Activated T-cell treated with anti-CD3 and anti-CD28 coated beads for 48 hours (primary cell): ENCODE measurements at regions not wholly inside any gene's neighbourhood (a gene's known extent, or its start where the extent isn't known, plus 50 kb on each side); places are given as distances from the start of the nearest gene placed in this dataset.
"Not testable (repeated sequence)": the region's sequence is repeated elsewhere in the genome, so short reads cannot be mapped to it uniquely, and the experiment has no call there.

Experiments
- DNase-seq: peaks from one replicate; pipeline ENCODE4 v3.0.0-alpha.2; 2020; ENCODE audit warnings: low read depth

GRCh38 chr14:106809615-106810014 is 1283.2 kb downstream of the TMEM121 start:
- DNase-seq: no peak

DNA sequence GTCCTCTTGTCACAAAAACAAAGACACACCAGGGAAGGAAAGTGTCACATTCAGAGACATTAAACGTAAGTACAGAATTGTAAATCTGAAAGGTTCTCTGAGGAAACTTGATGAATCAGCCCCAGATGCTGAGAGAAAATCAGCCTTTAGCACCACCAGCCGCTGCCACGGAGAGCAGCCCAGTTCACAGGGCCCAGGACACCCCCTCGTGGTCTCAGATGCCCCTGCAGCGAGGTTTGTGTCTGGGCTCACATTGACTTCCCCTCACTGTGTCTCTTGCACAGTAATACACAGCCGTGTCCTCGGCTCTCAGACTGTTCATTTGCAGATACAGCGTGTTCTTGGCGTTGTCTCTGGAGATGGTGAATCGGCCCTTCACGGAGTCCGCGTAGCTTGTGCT is 1283.8 kb downstream of the TMEM121 start:
- not testable (repeated sequence) for DNase-seq

GRCh38 chr14:106811162-106811561 is 1284.8 kb downstream of the TMEM121 start:
- DNase-seq: no peak

DNA sequence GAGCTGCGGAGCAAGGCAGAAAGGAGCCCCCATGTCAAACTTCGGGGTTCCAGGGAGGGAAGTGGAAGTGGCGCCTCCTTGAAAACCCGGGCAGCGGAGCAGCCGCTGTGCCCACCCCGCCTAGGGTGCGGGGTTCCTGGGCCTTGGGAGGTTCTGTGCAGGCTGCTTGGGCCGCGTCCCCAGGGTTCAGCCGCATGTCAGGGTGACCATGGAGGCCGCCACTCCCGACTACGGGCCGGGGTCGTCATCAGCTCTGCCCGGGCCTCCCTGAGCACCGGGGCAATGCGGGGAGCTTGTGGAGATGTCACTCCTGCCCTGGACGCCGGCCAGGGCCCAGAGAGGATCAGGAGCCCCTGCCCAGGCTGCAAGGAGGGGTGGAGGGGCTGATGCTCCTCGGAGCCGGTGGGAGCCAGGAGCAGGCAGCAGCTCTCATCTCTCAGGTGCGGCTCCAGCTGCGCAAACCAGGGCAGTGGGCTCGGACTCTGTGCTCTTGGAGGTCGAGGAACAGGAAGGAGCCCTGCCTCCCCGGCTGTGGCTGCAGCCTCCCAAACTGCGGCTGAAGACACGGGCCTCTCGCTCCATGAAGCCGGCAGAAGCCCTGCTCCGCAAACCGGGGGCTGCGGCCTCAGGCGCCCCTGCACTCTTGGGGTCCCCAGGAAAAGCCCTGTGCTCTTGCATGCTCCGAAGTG is 1286.5 kb downstream of the TMEM121 start:
- DNase-seq: no peak

GRCh38 chr14:106813477-106813823 is 1287.1 kb downstream of the TMEM121 start:
- no peak for DNase-seq

- DNase-seq: no peak
These were observed 1293.7 kb downstream of the TMEM121 start for GRCh38 chr14:106820119-106820518.

- DNase-seq: no peak
These were observed 1294.7 kb downstream of the TMEM121 start for GRCh38 chr14:106821119-106821518.

DNA sequence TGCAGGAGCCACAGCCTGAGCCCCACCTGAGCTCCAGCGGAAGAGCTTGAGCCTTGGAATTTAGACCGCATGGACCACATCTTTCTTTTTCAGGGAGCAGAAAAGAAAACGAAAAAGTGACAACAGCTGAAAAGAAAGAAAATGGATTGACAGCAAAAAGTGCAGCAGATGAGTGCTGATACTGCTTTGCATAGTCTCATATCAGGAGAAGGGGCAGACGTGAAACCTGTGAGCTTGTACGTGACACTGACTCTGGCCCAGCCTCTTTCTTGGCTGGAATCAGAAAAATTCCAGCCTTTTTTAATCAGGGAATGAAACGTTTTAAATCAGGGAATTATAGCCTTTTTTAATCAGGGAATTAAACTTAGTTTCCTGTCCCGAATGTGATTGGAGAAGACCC is 1296.5 kb downstream of the TMEM121 start:
- no peak for DNase-seq

- DNase-seq: no peak
These were observed 1297.2 kb downstream of the TMEM121 start for GRCh38 chr14:106823552-106823951.

DNA sequence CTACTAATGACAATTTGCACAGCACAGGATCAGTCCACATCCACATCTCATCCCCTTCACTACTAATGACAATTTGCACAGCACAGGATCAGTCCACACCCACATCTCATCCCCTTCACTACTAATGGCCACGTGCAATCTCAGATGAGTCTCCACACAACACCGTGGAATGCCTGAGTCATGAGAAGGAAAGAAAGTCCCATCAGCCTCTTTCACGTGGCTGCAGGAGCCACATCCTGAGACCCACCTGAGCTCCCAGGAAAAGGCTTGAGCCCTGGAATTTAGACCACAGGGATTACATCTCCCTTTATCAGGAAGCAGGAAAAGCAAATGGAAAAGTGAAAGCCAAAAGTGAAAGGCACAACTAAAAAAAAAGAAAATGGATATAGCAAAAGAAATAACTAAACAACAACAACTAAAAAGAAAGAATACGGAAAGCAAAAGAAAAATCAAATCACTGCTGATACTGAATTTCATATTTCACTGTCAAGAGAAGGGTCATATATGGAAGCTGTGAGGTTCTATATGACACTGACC is 1300.5 kb downstream of the TMEM121 start:
- no peak for DNase-seq

- DNase-seq: peak; percentile 78
These were observed 1304.9 kb downstream of the TMEM121 start for GRCh38 chr14:106831322-106831720.

DNA sequence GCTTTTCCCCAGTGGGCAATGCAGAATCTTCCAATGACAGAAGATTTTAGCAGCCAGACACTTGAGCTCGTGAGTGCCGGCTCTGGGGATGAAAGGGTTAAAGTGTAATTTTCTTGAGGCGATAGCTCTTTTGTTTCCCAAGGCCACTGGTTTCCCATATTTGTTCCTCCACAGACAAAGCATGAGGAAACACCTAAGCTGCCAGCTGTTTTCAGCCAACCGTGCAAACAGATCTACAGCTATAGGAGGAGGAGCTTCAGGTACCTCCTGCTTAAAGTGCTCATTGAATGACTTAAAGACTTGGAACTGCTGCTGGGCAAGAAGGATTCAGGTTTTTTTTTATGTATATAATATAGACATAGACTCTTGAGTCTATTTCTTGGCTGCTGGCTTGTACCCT is 1311.5 kb downstream of the TMEM121 start:
- no peak for DNase-seq

DNA sequence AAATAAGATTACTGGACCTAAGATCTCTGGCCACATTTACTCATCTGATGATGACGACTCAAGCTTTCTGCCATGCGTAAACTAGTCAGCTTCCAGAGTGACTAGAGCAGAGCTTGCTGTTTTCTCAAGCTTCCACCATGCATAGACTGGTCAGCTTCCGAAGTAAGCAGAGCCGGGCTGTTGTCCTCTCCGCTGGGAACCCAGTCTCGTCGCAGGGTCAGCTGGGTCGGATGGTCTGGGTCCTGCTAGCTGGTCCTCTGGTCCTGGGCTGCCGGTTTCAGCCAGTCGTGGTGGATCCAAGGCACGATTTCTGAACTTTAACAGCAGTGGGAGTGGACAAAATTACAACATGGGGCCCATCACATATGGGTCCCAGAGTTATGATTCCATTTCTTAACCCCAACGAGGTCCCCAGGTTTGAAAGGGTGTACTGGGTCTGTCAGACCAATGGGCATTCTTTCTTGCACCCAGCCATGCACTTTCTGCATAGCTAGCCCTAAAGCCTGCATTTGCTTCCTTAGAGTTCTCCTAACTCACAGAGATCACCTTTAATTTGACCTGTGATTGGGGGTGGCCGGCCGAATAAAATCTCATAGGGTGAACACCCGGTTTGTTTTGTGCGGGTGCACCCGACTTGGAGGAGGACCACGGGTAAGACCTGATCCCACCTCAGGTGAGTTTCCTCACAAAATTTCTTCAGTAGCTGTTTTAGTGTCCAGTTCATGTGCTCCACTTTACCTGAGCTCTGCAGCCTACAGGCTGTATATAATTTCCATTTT is 1312.8 kb downstream of the TMEM121 start:
- no peak for DNase-seq

GRCh38 chr14:106840258-106840657 is 1313.9 kb downstream of the TMEM121 start:
- no peak for DNase-seq

DNA sequence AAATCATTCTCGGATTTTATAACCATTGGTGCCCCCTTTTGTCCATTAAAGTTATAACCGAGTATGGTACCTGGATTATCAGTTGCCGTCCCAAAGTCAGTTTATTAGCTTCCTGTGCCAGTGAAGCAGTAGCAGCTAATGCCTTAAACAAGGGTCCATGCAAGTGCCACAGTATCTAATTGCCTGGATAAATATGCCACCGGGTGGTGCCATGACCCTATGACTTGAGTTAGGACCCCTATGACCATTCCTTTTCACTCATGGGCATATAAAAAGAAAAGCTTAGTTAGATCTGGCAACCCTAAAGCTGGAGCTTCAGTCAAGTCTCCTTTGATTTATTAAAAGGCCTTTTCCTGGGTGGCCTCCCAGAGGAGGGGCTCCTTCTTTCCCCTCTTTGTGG is 1314.6 kb downstream of the TMEM121 start:
- DNase-seq: no peak

DNA sequence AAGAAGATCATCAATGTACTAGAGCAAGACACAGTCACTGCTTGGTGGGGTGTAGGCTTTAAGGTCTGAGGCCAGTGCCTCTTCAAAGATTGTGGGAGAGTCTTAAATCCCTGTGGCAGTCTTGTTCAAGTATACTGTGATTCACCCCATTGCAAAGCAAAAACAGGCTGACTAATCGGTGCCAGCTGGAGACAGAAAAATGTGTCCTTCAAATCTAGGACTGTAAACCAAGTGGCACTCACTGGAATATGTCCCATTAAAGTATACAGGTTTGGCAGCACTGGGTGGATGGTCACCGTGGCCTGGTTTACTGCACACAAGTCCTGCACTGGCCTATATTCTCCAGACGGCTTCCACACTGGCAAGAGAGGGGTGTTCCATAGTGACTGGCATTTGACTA is 1315.3 kb downstream of the TMEM121 start:
- no peak for DNase-seq

- DNase-seq: no peak
These were observed 1316.3 kb downstream of the TMEM121 start for GRCh38 chr14:106842687-106843086.

GRCh38 chr14:106843386-106843785 is 1317.0 kb downstream of the TMEM121 start:
- no peak for DNase-seq

GRCh38 chr14:106843951-106844483 is 1317.6 kb downstream of the TMEM121 start:
- no peak for DNase-seq

DNA sequence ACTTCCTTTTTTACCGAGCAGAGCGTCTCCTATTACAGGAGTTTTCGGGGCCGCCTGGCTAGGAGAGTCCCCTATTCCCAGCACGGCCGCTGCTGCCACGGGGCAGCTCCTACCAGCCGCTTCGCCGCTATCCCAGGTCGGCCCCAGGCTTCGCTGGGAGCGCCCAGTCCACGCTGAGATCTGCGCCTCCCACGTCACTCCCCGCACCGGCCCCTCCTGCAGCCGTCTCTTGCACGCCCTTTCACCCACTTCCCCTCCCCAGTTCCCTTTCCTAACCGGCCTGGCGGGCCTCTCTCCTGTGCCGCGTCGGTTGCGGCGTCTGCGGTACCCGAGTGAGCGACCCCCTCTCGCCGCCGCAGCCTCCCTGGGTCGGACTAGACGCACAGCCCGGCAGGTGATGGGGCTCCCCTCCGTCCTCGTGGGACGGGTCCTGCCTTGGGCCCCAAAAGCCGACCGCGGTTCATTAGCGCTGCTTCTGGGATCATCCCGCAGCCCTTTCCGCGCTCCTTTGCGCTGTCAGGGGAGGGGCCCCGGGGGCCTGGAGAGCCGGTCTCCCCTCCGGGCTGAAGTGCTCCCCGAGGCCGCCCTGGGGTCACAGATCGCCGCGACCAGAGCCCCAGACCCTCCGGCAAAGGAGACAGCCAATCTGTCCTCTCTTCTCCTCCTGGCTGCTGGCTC is 1318.4 kb downstream of the TMEM121 start:
- DNase-seq: peak; percentile 34

- DNase-seq: peak; percentile 42
These were observed 1319.1 kb downstream of the TMEM121 start for GRCh38 chr14:106845286-106846087.

- no peak for DNase-seq
These were observed 1319.8 kb downstream of the TMEM121 start for GRCh38 chr14:106846218-106846617.
